ENCODE measurements at regions not wholly inside any gene's neighbourhood (a gene's known extent, or its start where the extent isn't known, plus 50 kb on each side); places are given as distances from the start of the nearest gene placed in this dataset.

GRCh38 chr7:38049679-38050078, 128.4 kb upstream of the STARD3NL start:
- no peak overlapping the region for H3K9ac ChIP-seq (ENCODE audit: control insufficient read depth, insufficient read depth, low read length)
- no peak overlapping the region for H2AFZ ChIP-seq (ENCODE audit: control insufficient read depth, low read depth, low read length)
- no peak overlapping the region for H3K27ac ChIP-seq (ENCODE audit: control insufficient read depth, insufficient read depth)
- ChIA-PET CTCF (interaction anchor here (1.1 kb wide), 1 partner anchor 19 kb away, joined by 3 read pairs; no protein-coding TSS in a partner anchor), RAD21 (ENCODE audit: unreplicated experiment) (no interaction called here), SMC1A (ENCODE audit: uncharacterized antibody, unreplicated experiment) (interaction anchor here (0.6 to 1.1 kb wide), 2 partner anchors 8 to 134 kb away, joined by 3 to 4 read pairs; no protein-coding TSS in a partner anchor), POLR2A (no interaction called here)
- in situ Hi-C loops (cut with MboI) (no loop called here), intact Hi-C loops (cut with micrococcal nuclease; ENCODE audit: unreplicated experiment) (no loop called here)
- no peaks in the 10 kb centered on the region for H3K79me2 ChIP-seq (ENCODE audit: control insufficient read depth, insufficient read depth, low read length)
- FAIRE-seq = no peak
- DNase-seq (ENCODE audit: low read depth, low spot score) = no peak
- WGBS (ENCODE audit: insufficient coverage, insufficient replicate concordance, low lambda C conversion rate, missing lambda C conversion rate) = 80% methylated on average over 13 of the region's 19 CpGs
- no peaks in the 10 kb centered on the region; a peak in 1 of 4 replicates for H3K27me3 ChIP-seq (replicated peaks in 1 of 2; ENCODE audit: control insufficient read depth in 2 of 2, insufficient read depth in 2 of 2, low read length in 1 of 2)
- no peak overlapping the region for H3K4me3 ChIP-seq
- H3K9me3 ChIP-seq (replicated peaks; ENCODE audit: control insufficient read depth, insufficient read depth, low read length) = no peaks in the 10 kb centered on the region; the same call in 1 of the 3 replicates
- no peaks in the 10 kb centered on the region for H3K4me1 ChIP-seq (ENCODE audit: control insufficient read depth, insufficient read depth, low read length)
- TF ChIP-seq SMC3 (IDR thresholded peaks at IDR 0.05; ENCODE audit: borderline replicate concordance, low read length) (no peak), CEBPZ (IDR thresholded peaks at IDR 0.05; ENCODE audit: low read depth, low read length) (no peak)
- no peaks in the 10 kb centered on the region for H4K20me1 ChIP-seq (ENCODE audit: control insufficient read depth, insufficient read depth)
- H3K4me2 ChIP-seq (ENCODE audit: control insufficient read depth, insufficient read depth) = no peak overlapping the region
- BruUV-seq (replicated peaks) = no TSS peak
- ATAC-seq = no peak
- H3K36me3 ChIP-seq (ENCODE audit: control insufficient read depth in 2 of 2, insufficient read depth in 2 of 2, low read length in 1 of 2) = no peaks in the 10 kb centered on the region

- Histone ChIP-seq H3K79me2 (ENCODE audit: control insufficient read depth, insufficient read depth, low read length) (no peaks in the 10 kb centered on the region), H4K20me1 (ENCODE audit: control insufficient read depth, insufficient read depth) (no peaks in the 10 kb centered on the region), H3K9me3 (replicated peaks; ENCODE audit: control insufficient read depth, insufficient read depth, low read length) (no peaks in the 10 kb centered on the region; the same call in 1 of the 3 replicates), H3K27me3 (replicated peaks in 1 of 2; ENCODE audit: control insufficient read depth in 2 of 2, insufficient read depth in 2 of 2, low read length in 1 of 2) (no peaks in the 10 kb centered on the region; a peak in 1 of 4 replicates), H3K4me3 (no peak overlapping the region), H3K4me1 (ENCODE audit: control insufficient read depth, insufficient read depth, low read length) (no peaks in the 10 kb centered on the region), H3K27ac (ENCODE audit: control insufficient read depth, insufficient read depth) (no peak overlapping the region), H3K9ac (ENCODE audit: control insufficient read depth, insufficient read depth, low read length) (no peak overlapping the region), H3K36me3 (ENCODE audit: control insufficient read depth in 2 of 2, insufficient read depth in 2 of 2, low read length in 1 of 2) (no peaks in the 10 kb centered on the region), H3K4me2 (ENCODE audit: control insufficient read depth, insufficient read depth) (no peak overlapping the region), H2AFZ (ENCODE audit: control insufficient read depth, low read depth, low read length) (no peak overlapping the region)
- WGBS (ENCODE audit: insufficient coverage, insufficient replicate concordance, low lambda C conversion rate, missing lambda C conversion rate) = 47% methylated on average over 2 of the region's 2 CpGs
- DNase-seq (ENCODE audit: low read depth, low spot score) (no peak), FAIRE-seq (no peak), ATAC-seq (no peak)
- RAD21 ChIA-PET (ENCODE audit: unreplicated experiment) = no interaction called here
- intact Hi-C loops (cut with micrococcal nuclease; ENCODE audit: unreplicated experiment) (no loop called here), in situ Hi-C loops (cut with MboI) (no loop called here)
- SMC1A ChIA-PET (ENCODE audit: uncharacterized antibody, unreplicated experiment) = interaction anchor here (1.1 kb wide), 1 partner anchor 9 kb away, joined by 3 read pairs; no protein-coding TSS in a partner anchor
- CTCF ChIA-PET = interaction anchor here (1.3 kb wide), 1 partner anchor 9 kb away, joined by 4 read pairs; no protein-coding TSS in a partner anchor
- TF ChIP-seq WRNIP1 (IDR thresholded peaks at IDR 0.05; ENCODE audit: borderline replicate concordance, low read depth, low read length) (no peak), POLR2AphosphoS5 (IDR thresholded peaks at IDR 0.05; ENCODE audit: low read length) (no peak), ETV6 (conservative IDR thresholded peaks at IDR 0.05 in 1 of 2, IDR thresholded peaks at IDR 0.05 in 1 of 2; ENCODE audit: borderline replicate concordance in 1 of 2, low read depth in 1 of 2) (no peak), CBX5 (IDR thresholded peaks at IDR 0.05; ENCODE audit: low read depth) (no peak), YY1 (IDR thresholded peaks at IDR 0.05; ENCODE audit: low read depth, low read length) (no peak), YBX1 (IDR thresholded peaks at IDR 0.05) (no peak), REST (IDR thresholded peaks at IDR 0.05; ENCODE audit: low read depth, low read length) (no peak), RB1 (IDR thresholded peaks at IDR 0.05; ENCODE audit: borderline replicate concordance) (no peak), RELA (IDR thresholded peaks at IDR 0.05; ENCODE audit: borderline replicate concordance, partially characterized antibody) (no peak)
- no TSS peak for BruUV-seq (replicated peaks)
- POLR2A ChIA-PET = no interaction called here
These were observed 126.7 kb upstream of the STARD3NL start for GRCh38 chr7:38051311-38051710.

Measured in GM12878 (cell line).